Kidney (tissue), 13 donors: ENCODE measurements at regions not wholly inside any gene's neighbourhood (a gene's known extent, or its start where the extent isn't known, plus 50 kb on each side); places are given as distances from the start of the nearest gene placed in this dataset.
"Not testable (repeated sequence)": the region's sequence is repeated elsewhere in the genome, so short reads cannot be mapped to it uniquely, and the experiment has no call there.

ENCODE experiments used
- DNase-seq, 5 donors: peaks; one replicate each; pipeline ENCODE4 v3.0.0-alpha.2; 2013 to 2020
- FAIRE-seq: peaks from 2 replicates; lab custom pipeline; 2012; peaks lifted over from hg19 to GRCh38; lab: Jason Lieb, UNC
- H3K27ac ChIP-seq, 2 donors: one replicate each; pipeline ENCODE4 v1.7.0; 2013; ENCODE audit warnings: low read depth in 2 of 2, low read length in 2 of 2, inconsistent platforms in 1 of 2
- H3K27me3 ChIP-seq: one replicate; pipeline ENCODE4 v1.7.1; 2013; ENCODE audit warnings: low read length, inconsistent platforms; ENCODE audit not compliant: control insufficient read depth, insufficient read depth
- H3K36me3 ChIP-seq, 3 donors: one replicate each; pipeline versions ENCODE4 v1.7.0 to v1.7.1; 2013; ENCODE audit warnings: low read length in 3 of 3, control low read depth in 1 of 3, inconsistent platforms in 1 of 3; ENCODE audit not compliant: insufficient read depth in 3 of 3, control insufficient read depth in 2 of 3
- H3K4me1 ChIP-seq, 3 donors: one replicate each; pipeline versions ENCODE4 v1.7.0 to v1.7.1; 2013; ENCODE audit warnings: low read length in 3 of 3, inconsistent platforms in 1 of 3, low read depth in 1 of 3; ENCODE audit not compliant: control insufficient read depth in 2 of 3, insufficient read depth in 2 of 3
- H3K4me3 ChIP-seq, 3 donors: one replicate each; pipeline versions ENCODE4 v1.7.0 to v1.8.1; 2013; ENCODE audit warnings: low read length in 3 of 3, control low read depth in 1 of 3, inconsistent platforms in 1 of 3
- H3K9ac ChIP-seq, 3 donors: one replicate each; pipeline versions ENCODE4 v1.7.0 to v1.7.1; 2013; ENCODE audit warnings: low read length in 3 of 3, control low read depth in 1 of 3, inconsistent platforms in 1 of 3
- H3K9me3 ChIP-seq, 3 donors: one replicate each; pipeline versions ENCODE4 v1.7.0 to v1.7.1; 2013; ENCODE audit warnings: low read length in 3 of 3, control low read depth in 1 of 3, inconsistent platforms in 1 of 3; ENCODE audit not compliant: control insufficient read depth in 2 of 3, insufficient read depth in 1 of 3
- CTCF ChIP-seq: IDR thresholded peaks from 3 replicates; pipeline ENCODE4 v1.5.1; 2012; ENCODE audit warnings: mild to moderate bottlenecking, moderate library complexity, borderline replicate concordance; ENCODE audit not compliant: insufficient read depth; ENCODE audit errors: extremely low read depth
- intact Hi-C: fragments of 100-400 bp; cut with DNase I; formaldehyde crosslinking; loops from one replicate; pipeline ENCODE4 v1.11.1; 2022
- donor health status: control.
- donor health status: control.
- donor health status: control.
- donor health status: control.
- donor health status: control.
- donor health status: DM: yes; HTN: yes; CAD: no.
- donor health status: Normal renal cell carcinoma (clear cell type).

DNA sequence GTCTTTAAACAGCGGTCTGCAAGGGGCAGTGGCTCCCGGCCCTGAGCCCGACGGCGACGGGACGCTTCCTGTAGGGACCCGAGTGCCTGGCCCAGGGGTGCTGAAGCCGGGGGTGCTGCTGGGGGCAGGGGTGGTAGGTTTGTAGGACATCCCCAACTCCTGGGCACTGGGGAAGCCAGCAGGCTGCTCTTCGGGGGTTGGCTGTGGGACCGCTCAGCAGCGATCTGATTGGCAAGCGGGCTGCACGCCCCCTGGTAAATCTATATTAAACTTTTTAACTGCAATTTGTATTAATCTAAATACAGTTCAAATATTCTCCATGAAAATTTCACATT lies 1510.0 kb downstream of the FOXD4L5 start:
- H3K4me3 ChIP-seq, H3K9ac ChIP-seq, H3K27me3 ChIP-seq, FAIRE-seq, H3K4me1 ChIP-seq, DNase-seq, H3K36me3 ChIP-seq, intact Hi-C loops, H3K9me3 ChIP-seq, H3K27ac ChIP-seq: not testable (repeated sequence)

DNA sequence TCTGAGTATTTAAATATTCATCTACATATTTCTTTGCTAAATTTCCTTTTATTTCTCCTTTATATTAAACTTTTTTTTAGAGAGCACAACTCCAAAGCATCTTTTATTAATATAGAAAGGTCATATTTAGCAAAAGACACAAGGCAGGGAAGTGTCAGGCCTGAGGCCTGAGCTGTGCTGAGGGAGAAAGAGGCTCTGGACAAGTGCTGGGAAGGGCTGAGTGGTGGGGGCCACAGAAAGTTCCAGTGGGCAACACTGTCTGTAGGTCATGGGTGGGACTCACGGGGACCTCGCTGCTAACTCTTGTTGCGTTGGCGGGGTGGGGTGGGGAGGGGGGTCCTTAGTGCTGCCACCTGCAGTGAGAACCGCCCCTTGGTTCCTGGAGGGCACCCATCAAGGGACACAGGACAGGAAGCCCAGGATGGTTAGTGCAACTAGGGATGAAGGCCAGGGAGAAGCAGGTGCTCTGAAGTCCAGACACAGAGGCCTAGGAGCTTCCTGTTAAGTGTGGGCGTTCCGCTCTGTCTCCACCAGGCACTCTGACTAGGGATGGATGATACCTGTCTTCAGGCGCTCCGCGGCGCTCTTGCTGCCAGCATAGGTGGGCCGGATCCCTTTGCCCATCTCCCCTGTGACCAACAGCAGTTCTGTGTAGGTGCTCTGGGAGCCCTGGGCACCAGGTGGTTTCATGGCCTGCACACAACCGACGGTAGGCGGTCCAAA lies 1510.5 kb downstream of the FOXD4L5 start:
- H3K36me3 ChIP-seq, H3K4me1 ChIP-seq, H3K9ac ChIP-seq, H3K4me3 ChIP-seq, DNase-seq, FAIRE-seq, intact Hi-C loops, H3K9me3 ChIP-seq, H3K27me3 ChIP-seq, H3K27ac ChIP-seq: not testable (repeated sequence)

DNA sequence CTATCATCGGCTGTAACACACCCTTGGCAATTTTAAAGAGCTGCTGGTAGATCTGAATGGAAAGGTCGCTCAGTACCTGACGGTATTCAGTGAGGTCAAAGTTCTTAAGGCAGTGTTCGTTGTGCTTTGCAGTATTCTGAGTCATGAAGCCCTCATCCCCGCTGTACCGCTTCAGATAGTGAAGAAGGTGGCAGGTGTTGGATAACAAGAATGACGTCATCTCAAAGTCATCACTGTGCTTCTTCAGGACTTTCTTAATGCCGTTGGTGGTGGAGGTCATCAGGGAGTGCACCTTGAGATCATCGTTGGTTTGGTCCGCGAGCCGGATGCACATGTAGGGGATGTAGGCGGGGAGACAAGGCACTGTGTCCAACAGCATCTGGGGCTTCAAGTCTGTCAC lies 1522.8 kb downstream of the FOXD4L5 start:
- H3K4me3 ChIP-seq, FAIRE-seq, H3K27me3 ChIP-seq, H3K9me3 ChIP-seq, H3K36me3 ChIP-seq, H3K27ac ChIP-seq, H3K9ac ChIP-seq, H3K4me1 ChIP-seq, DNase-seq, intact Hi-C loops: not testable (repeated sequence)

GRCh38 chr9:63729021-63729420 lies 1556.0 kb downstream of the FOXD4L5 start:
- FAIRE-seq, DNase-seq, H3K27me3 ChIP-seq, H3K27ac ChIP-seq, H3K36me3 ChIP-seq, H3K9ac ChIP-seq, H3K4me1 ChIP-seq, H3K4me3 ChIP-seq, intact Hi-C loops, H3K9me3 ChIP-seq: not testable (repeated sequence)

GRCh38 chr9:63728287-63728686 lies 1556.7 kb downstream of the FOXD4L5 start:
- intact Hi-C loops, result no loop called here
- no peaks in the 10 kb centered on the region for H3K4me1 ChIP-seq
- TF ChIP-seq CTCF, result no peak
- H3K9me3 ChIP-seq, result no peaks in the 10 kb centered on the region
- H3K27ac ChIP-seq, result no peak overlapping the region
- DNase-seq, result no peak
- H3K4me3 ChIP-seq, result no peak overlapping the region
- H3K36me3 ChIP-seq, result no peaks in the 10 kb centered on the region
- H3K27me3 ChIP-seq, result no peaks in the 10 kb centered on the region
- no peak for FAIRE-seq
- no peak overlapping the region for H3K9ac ChIP-seq

- intact Hi-C loops, H3K4me1 ChIP-seq: not testable (repeated sequence)
Measured at GRCh38 chr9:63708285-63708684, 1576.7 kb downstream of the FOXD4L5 start.

GRCh38 chr9:63704456-63704855 lies 1580.6 kb downstream of the FOXD4L5 start:
- H3K9me3 ChIP-seq, FAIRE-seq, intact Hi-C loops: not testable (repeated sequence)

More at GRCh38 chr9:63708285-63708684, 1576.7 kb downstream of the FOXD4L5 start:
- not testable (repeated sequence) for H3K9ac ChIP-seq, H3K27ac ChIP-seq, DNase-seq, H3K27me3 ChIP-seq, H3K36me3 ChIP-seq, FAIRE-seq, H3K4me3 ChIP-seq, H3K9me3 ChIP-seq

GRCh38 chr9:63703670-63704069 lies 1581.3 kb downstream of the FOXD4L5 start:
- peak in 2 of 5 donors; percentile 1 to 20 for DNase-seq
- H3K36me3 ChIP-seq, H3K27ac ChIP-seq, intact Hi-C loops, H3K9me3 ChIP-seq, H3K9ac ChIP-seq, H3K4me3 ChIP-seq, H3K27me3 ChIP-seq, FAIRE-seq, H3K4me1 ChIP-seq: not testable (repeated sequence)

More at GRCh38 chr9:63704456-63704855, 1580.6 kb downstream of the FOXD4L5 start:
- not testable (repeated sequence) for H3K4me1 ChIP-seq, H3K4me3 ChIP-seq, H3K36me3 ChIP-seq, H3K27ac ChIP-seq, DNase-seq, H3K9ac ChIP-seq, H3K27me3 ChIP-seq
